GM19324 (cell line): ENCODE measurements at regions not wholly inside any gene's neighbourhood (a gene's known extent, or its start where the extent isn't known, plus 50 kb on each side); places are given as distances from the start of the nearest gene placed in this dataset.

Experiments used
- ATAC-seq: cut with Tn5 transposase; IDR thresholded peaks from one replicate; pipeline ENCODE4 v1.9.1; 2021; ENCODE audit warnings: mild to moderate bottlenecking, moderate library complexity; ENCODE audit not compliant: unreplicated experiment, low FRiP score

GRCh38 chrX:94041881-94042280, 367.9 kb downstream of the FAM133A start:
- no peak for ATAC-seq

GRCh38 chrX:94045724-94046123, 371.7 kb downstream of the FAM133A start:
- ATAC-seq: no peak

GRCh38 chrX:94051926-94052325, 377.9 kb downstream of the FAM133A start:
- no peak for ATAC-seq

- no peak for ATAC-seq
Observed at GRCh38 chrX:94053575-94053974, 379.6 kb downstream of the FAM133A start.

GRCh38 chrX:94057385-94057784, 383.4 kb downstream of the FAM133A start:
- no peak for ATAC-seq

- ATAC-seq: no peak
Observed at GRCh38 chrX:94058728-94059382, 384.8 kb downstream of the FAM133A start.

- no peak for ATAC-seq
Observed at GRCh38 chrX:94065091-94065490, 391.1 kb downstream of the FAM133A start.

GRCh38 chrX:94089149-94089548, 415.1 kb downstream of the FAM133A start:
- ATAC-seq: no peak

- no peak for ATAC-seq
Observed at GRCh38 chrX:94097868-94098267, 423.9 kb downstream of the FAM133A start.

GRCh38 chrX:94107981-94108380, 434.0 kb downstream of the FAM133A start:
- ATAC-seq: no peak

GRCh38 chrX:94114362-94114761, 440.4 kb downstream of the FAM133A start:
- no peak for ATAC-seq

- ATAC-seq: no peak
Observed at GRCh38 chrX:94121799-94122198, 447.8 kb downstream of the FAM133A start.

GRCh38 chrX:94123062-94123461, 449.1 kb downstream of the FAM133A start:
- ATAC-seq: no peak

- no peak for ATAC-seq
Observed at GRCh38 chrX:94162971-94163370, 489.0 kb downstream of the FAM133A start.

- no peak for ATAC-seq
Observed at GRCh38 chrX:94178145-94178788, 504.3 kb downstream of the FAM133A start.

- no peak for ATAC-seq
Observed at GRCh38 chrX:94204524-94204923, 530.5 kb downstream of the FAM133A start.

- no peak for ATAC-seq
Observed at GRCh38 chrX:94216738-94217137, 542.7 kb downstream of the FAM133A start.

- no peak for ATAC-seq
Observed at GRCh38 chrX:94252211-94252610, 578.2 kb downstream of the FAM133A start.

GRCh38 chrX:94256396-94256795, 582.4 kb downstream of the FAM133A start:
- no peak for ATAC-seq

GRCh38 chrX:94265323-94265722, 591.3 kb downstream of the FAM133A start:
- no peak for ATAC-seq

- no peak for ATAC-seq
Observed at GRCh38 chrX:94288325-94288724, 614.3 kb downstream of the FAM133A start.

- no peak for ATAC-seq
Observed at GRCh38 chrX:94288972-94289371, 615.0 kb downstream of the FAM133A start.
